ENCODE measurements at regions not wholly inside any gene's neighbourhood (a gene's known extent, or its start where the extent isn't known, plus 50 kb on each side); places are given as distances from the start of the nearest gene placed in this dataset.

GRCh38 chr7:115387137-115387536 is 465.2 kb downstream of the MDFIC start:
- no peak for DNase-seq (ENCODE audit: low read depth in 1 of 2, low spot score in 2 of 2)
- no peaks in the 10 kb centered on the region for H3K36me3 ChIP-seq
- no peak overlapping the region for H3K4me3 ChIP-seq
- no peaks in the 10 kb centered on the region for H3K9me3 ChIP-seq (replicated peaks)
- H3K4me1 ChIP-seq (replicated peaks) = no peaks in the 10 kb centered on the region
- no peaks in the 10 kb centered on the region; the same call in 1 of the 2 replicates for H3K27me3 ChIP-seq (replicated peaks)
- no peak overlapping the region for H3K27ac ChIP-seq

DNA sequence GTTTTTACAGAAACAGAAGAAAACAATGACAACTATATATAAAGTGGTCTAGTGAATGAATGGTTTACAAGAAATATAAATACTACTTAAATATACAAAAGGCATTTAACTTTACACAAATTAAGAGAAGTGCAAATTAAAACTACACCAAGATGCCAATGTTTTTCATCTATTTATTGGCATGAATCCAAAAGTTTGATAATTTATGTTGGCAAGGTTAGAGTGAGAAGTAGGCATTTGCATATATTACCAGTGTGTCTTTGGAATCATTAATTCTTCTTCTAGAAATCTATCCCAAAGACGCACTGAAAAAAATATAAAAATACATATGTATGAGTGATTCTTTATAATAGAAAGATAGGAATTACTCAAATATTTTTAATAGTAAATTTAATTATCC is 457.4 kb downstream of the MDFIC start:
- Histone ChIP-seq H3K27me3 (replicated peaks) (no peaks in the 10 kb centered on the region), H3K4me1 (replicated peaks) (no peaks in the 10 kb centered on the region), H3K27ac (no peak overlapping the region), H3K36me3 (no peaks in the 10 kb centered on the region), H3K9me3 (replicated peaks) (no peaks in the 10 kb centered on the region), H3K4me3 (no peak overlapping the region)
- no peak for DNase-seq (ENCODE audit: low read depth in 1 of 2, low spot score in 2 of 2)

DNA sequence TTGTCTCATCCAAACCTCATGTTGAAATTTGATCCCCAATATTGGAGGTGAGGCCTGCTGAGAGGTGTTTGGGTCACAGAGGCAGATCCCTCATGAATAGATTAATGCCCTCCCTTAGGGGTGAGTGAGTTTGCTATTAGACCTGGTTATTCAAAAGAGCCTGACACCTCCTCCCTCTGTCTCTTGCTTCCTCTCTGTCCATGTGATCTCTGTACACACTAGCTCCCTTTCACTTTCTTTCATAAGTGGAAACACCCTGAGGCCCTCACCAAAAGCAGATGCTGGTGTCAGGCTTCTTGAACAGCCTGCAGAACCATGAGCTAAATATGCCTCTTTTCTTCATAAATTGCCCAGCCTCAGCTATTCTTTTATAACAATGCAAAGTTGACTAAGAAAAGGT is 447.1 kb downstream of the MDFIC start:
- H3K27me3 ChIP-seq (replicated peaks) = no peaks in the 10 kb centered on the region; the same call in 1 of the 2 replicates
- no peak for DNase-seq (ENCODE audit: low read depth in 1 of 2, low spot score in 2 of 2)
- no peaks in the 10 kb centered on the region for H3K9me3 ChIP-seq (replicated peaks)
- no peak overlapping the region for H3K4me3 ChIP-seq
- H3K4me1 ChIP-seq (replicated peaks) = no peaks in the 10 kb centered on the region
- H3K27ac ChIP-seq = no peak overlapping the region
- H3K36me3 ChIP-seq = no peaks in the 10 kb centered on the region

GRCh38 chr7:115363916-115364315 is 442.0 kb downstream of the MDFIC start:
- no peak for DNase-seq (ENCODE audit: low read depth in 1 of 2, low spot score in 2 of 2)
- Histone ChIP-seq H3K27me3 (replicated peaks) (no peaks in the 10 kb centered on the region), H3K36me3 (no peaks in the 10 kb centered on the region), H3K4me1 (replicated peaks) (no peaks in the 10 kb centered on the region), H3K9me3 (replicated peaks) (no peaks in the 10 kb centered on the region), H3K4me3 (no peak overlapping the region), H3K27ac (no peak overlapping the region)

DNA sequence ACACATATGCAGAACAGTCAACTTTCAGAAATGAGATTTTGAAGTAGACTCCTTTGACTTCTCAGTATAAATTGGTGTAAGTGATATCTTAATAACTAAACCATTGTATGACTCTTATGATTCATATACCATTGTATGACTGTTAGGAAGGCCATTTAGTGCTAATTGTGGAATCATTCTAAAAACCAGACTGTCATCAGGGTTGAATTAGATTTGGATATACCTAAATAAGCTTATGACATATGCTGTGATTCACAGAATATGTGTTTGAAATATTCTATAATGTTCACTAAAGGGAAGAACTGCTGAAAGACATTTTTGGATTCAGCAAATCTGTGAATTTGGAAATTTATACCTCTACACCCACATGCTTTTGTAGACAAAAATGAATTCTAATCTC is 438.1 kb downstream of the MDFIC start:
- no peaks in the 10 kb centered on the region for H3K9me3 ChIP-seq (replicated peaks)
- no peak overlapping the region for H3K27ac ChIP-seq
- H3K4me3 ChIP-seq = no peak overlapping the region
- no peak for DNase-seq (ENCODE audit: low read depth in 1 of 2, low spot score in 2 of 2)
- no peaks in the 10 kb centered on the region for H3K36me3 ChIP-seq
- H3K4me1 ChIP-seq (replicated peaks) = no peaks in the 10 kb centered on the region
- no peaks in the 10 kb centered on the region for H3K27me3 ChIP-seq (replicated peaks)

DNA sequence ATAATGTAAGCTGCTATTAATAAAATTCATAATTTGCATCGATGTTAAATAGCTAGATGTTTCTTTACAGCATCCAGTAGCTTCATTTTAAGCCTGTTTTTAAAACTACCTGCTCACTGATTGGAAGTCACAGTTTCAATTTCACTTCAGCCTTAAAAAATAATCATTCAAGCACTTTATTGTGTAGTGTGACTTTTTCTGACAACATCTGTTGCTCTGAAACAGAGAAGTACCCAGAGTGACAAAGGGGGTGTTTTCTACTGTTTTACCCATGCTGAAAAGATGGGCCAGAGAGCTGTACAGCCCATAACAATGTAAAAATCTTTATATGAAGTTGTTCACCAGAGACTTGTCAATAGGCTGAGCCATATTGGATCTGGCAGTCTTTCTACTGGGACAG is 437.2 kb downstream of the MDFIC start:
- H3K36me3 ChIP-seq = no peaks in the 10 kb centered on the region
- no peaks in the 10 kb centered on the region for H3K9me3 ChIP-seq (replicated peaks)
- DNase-seq (ENCODE audit: low read depth in 1 of 2, low spot score in 2 of 2) = no peak
- H3K27ac ChIP-seq = no peak overlapping the region
- no peak overlapping the region for H3K4me3 ChIP-seq
- no peaks in the 10 kb centered on the region for H3K27me3 ChIP-seq (replicated peaks)
- no peaks in the 10 kb centered on the region for H3K4me1 ChIP-seq (replicated peaks)

GRCh38 chr7:115357703-115357999 is 435.8 kb downstream of the MDFIC start:
- no peaks in the 10 kb centered on the region for H3K27me3 ChIP-seq (replicated peaks)
- H3K4me1 ChIP-seq (replicated peaks) = peaks cover 1% of the 10 kb centered on the region
- no peak for DNase-seq (ENCODE audit: low read depth in 1 of 2, low spot score in 2 of 2)
- H3K9me3 ChIP-seq (replicated peaks) = no peaks in the 10 kb centered on the region
- no peak overlapping the region for H3K27ac ChIP-seq
- H3K4me3 ChIP-seq = no peak overlapping the region
- H3K36me3 ChIP-seq = no peaks in the 10 kb centered on the region

DNA sequence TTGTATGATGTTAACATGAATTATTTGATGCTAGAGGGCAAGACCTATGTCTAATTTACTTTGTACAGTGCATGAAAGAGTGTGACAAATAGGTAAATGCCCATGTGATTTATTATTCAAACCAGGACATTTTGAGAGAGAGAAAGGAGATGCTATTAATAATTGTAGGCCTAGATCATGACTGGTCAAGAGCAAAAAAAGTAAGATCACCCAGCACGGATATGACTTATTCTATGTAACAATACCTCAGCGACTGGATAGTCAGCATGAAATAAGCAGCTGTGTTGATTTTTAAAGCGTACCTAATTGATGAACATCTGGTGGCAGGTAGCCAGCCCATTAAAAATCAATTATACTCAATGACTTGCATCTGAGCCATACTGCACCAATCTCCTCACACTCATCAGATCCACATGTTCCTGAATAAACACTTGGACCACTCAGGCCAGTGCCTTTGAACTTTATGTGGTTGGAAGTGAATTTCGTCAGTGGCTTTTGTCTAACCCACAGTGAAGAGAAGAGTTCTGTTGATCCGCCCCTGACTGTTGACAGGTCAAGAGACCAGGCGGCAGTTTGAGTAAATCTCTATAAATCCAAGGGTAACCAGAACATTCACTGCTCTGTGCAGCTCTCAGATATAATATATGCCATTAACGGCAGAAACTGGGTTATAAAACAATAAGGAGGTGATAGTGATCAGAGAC is 435.3 kb downstream of the MDFIC start:
- no peak overlapping the region for H3K4me3 ChIP-seq
- H3K4me1 ChIP-seq (replicated peaks) = peaks cover 6% of the 10 kb centered on the region
- DNase-seq (ENCODE audit: low read depth in 1 of 2, low spot score in 2 of 2) = no peak
- H3K36me3 ChIP-seq = no peaks in the 10 kb centered on the region
- no peaks in the 10 kb centered on the region for H3K9me3 ChIP-seq (replicated peaks)
- no peak overlapping the region for H3K27ac ChIP-seq
- H3K27me3 ChIP-seq (replicated peaks) = no peaks in the 10 kb centered on the region

DNA sequence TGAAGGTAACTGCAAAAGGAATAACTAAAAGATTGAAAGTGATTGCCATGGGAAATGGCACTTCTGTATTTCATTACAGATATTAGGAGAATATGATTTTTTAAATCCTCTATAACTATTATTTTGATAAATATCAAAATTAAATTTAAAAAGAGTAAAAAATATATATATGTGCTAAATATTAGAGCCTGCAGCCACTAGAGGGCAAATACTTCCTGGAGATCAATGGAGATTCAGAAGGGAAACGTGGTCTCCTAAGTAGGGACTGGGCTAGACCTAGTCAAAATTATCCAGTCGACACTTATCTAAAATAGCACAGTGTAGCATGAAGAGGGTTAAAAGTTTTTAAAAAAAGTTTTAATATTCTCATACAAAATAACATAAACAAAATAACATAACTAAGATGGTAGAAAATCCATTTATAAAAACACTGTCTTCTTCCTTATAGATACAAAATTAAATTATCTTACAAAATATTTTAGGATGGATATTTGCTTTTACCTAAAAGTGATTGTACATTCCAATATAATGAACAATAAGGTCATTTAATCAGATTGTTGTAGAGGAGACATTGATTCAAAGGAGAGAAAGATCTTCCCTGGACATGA is 434.3 kb downstream of the MDFIC start:
- Histone ChIP-seq H3K36me3 (no peaks in the 10 kb centered on the region), H3K4me3 (no peak overlapping the region), H3K4me1 (replicated peaks) (peaks cover 6% of the 10 kb centered on the region), H3K27me3 (replicated peaks) (no peaks in the 10 kb centered on the region), H3K27ac (no peak overlapping the region), H3K9me3 (replicated peaks) (no peaks in the 10 kb centered on the region)
- no peak for DNase-seq (ENCODE audit: low read depth in 1 of 2, low spot score in 2 of 2)

- Histone ChIP-seq H3K4me1 (replicated peaks) (peaks cover 6% of the 10 kb centered on the region), H3K27me3 (replicated peaks) (no peaks in the 10 kb centered on the region), H3K27ac (no peak overlapping the region), H3K9me3 (replicated peaks) (no peaks in the 10 kb centered on the region), H3K36me3 (no peaks in the 10 kb centered on the region), H3K4me3 (no peak overlapping the region)
- DNase-seq (ENCODE audit: low read depth in 1 of 2, low spot score in 2 of 2) = no peak
These were observed 433.0 kb downstream of the MDFIC start for GRCh38 chr7:115354925-115355324.

- H3K27me3 ChIP-seq (replicated peaks) = no peaks in the 10 kb centered on the region
- no peak overlapping the region for H3K4me3 ChIP-seq
- peak in 1 of 2 experiments; percentile 34 for DNase-seq (ENCODE audit: low read depth in 1 of 2, low spot score in 2 of 2)
- peak overlapping the region; percentile 57 for H3K27ac ChIP-seq
- no peaks in the 10 kb centered on the region for H3K9me3 ChIP-seq (replicated peaks)
- H3K36me3 ChIP-seq = no peaks in the 10 kb centered on the region
- H3K4me1 ChIP-seq (replicated peaks) = peaks cover 6% of the 10 kb centered on the region
These were observed 430.5 kb downstream of the MDFIC start for GRCh38 chr7:115352375-115352774.

DNA sequence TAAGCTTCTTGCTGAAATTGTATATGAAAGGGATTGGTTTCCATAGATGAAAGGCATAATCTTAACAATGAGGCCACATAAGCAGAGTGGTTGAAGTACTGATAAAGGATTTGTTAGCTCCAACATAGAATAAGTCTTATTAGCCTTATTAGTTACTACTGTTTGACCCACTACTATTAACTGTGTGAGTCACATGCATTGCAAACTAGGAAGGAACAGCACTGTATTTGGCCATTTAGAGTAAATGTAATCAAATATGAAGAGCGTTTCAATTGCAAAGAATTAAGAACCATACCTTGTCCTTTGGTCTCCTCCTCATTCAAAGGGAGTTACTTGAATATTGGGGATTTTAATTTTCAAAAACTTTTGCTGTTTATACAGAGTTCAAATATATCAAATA is 428.9 kb downstream of the MDFIC start:
- H3K4me1 ChIP-seq (replicated peaks) = peaks cover 6% of the 10 kb centered on the region
- no peaks in the 10 kb centered on the region for H3K36me3 ChIP-seq
- no peaks in the 10 kb centered on the region for H3K27me3 ChIP-seq (replicated peaks)
- DNase-seq (ENCODE audit: low read depth in 1 of 2, low spot score in 2 of 2) = no peak
- no peak overlapping the region for H3K4me3 ChIP-seq
- H3K9me3 ChIP-seq (replicated peaks) = no peaks in the 10 kb centered on the region
- no peak overlapping the region for H3K27ac ChIP-seq

GRCh38 chr7:115349635-115350034 is 427.7 kb downstream of the MDFIC start:
- H3K4me3 ChIP-seq = no peak overlapping the region
- no peak overlapping the region for H3K27ac ChIP-seq
- H3K27me3 ChIP-seq (replicated peaks) = no peaks in the 10 kb centered on the region
- DNase-seq (ENCODE audit: low read depth in 1 of 2, low spot score in 2 of 2) = no peak
- no peaks in the 10 kb centered on the region for H3K9me3 ChIP-seq (replicated peaks)
- no peaks in the 10 kb centered on the region for H3K36me3 ChIP-seq
- peaks cover 6% of the 10 kb centered on the region for H3K4me1 ChIP-seq (replicated peaks)

DNA sequence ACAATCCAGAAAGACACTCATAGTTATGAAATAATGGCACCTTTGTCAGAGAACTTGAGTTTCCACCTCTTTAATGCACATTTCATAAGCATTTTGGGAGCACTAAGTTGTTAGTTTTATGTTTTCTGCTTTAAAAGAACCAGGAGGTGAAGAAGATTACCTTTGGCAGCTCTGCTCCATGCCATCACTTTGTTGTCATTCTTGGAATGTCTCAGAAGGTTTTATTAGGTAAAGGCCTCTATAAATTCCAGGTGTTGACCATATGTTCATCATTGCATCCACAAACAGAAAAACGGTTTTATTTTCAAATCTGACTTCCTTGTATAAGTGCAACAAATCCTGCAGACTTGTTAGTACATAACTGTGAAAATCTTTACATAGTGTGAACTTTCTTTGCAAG is 424.8 kb downstream of the MDFIC start:
- H3K4me1 ChIP-seq (replicated peaks) = no peaks in the 10 kb centered on the region
- H3K9me3 ChIP-seq (replicated peaks) = no peaks in the 10 kb centered on the region; the same call in 1 of the 2 replicates
- no peak overlapping the region for H3K4me3 ChIP-seq
- H3K27ac ChIP-seq = no peak overlapping the region
- DNase-seq (ENCODE audit: low read depth in 1 of 2, low spot score in 2 of 2) = no peak
- H3K36me3 ChIP-seq = no peaks in the 10 kb centered on the region
- H3K27me3 ChIP-seq (replicated peaks) = no peaks in the 10 kb centered on the region

- Histone ChIP-seq H3K27ac (peak overlapping the region; percentile 23), H3K27me3 (replicated peaks) (no peaks in the 10 kb centered on the region), H3K4me3 (no peak overlapping the region), H3K9me3 (replicated peaks) (no peaks in the 10 kb centered on the region; the same call in 1 of the 2 replicates), H3K36me3 (no peaks in the 10 kb centered on the region), H3K4me1 (replicated peaks) (peaks cover 26% of the 10 kb centered on the region)
- peak; percentile 52 to 60 for DNase-seq (ENCODE audit: low read depth in 1 of 2, low spot score in 2 of 2)
These were observed 418.9 kb downstream of the MDFIC start for GRCh38 chr7:115340828-115341227.
